CMK (cell line): ENCODE measurements at regions not wholly inside any gene's neighbourhood (a gene's known extent, or its start where the extent isn't known, plus 50 kb on each side); places are given as distances from the start of the nearest gene placed in this dataset.
"Not testable (repeated sequence)": the region's sequence is repeated elsewhere in the genome, so short reads cannot be mapped to it uniquely, and the experiment has no call there.

Experiments used
- DNase-seq: peaks from one replicate; pipeline ENCODE4 v3.0.0-alpha.2; 2010; ENCODE audit warnings: low read depth

GRCh38 chr4:32589853-32590252 is 1869.7 kb downstream of the PCDH7 start:
- no peak for DNase-seq

GRCh38 chr4:32597354-32597753 is 1877.2 kb downstream of the PCDH7 start:
- DNase-seq: no peak

- no peak for DNase-seq
Measured at GRCh38 chr4:32601848-32602247, 1881.7 kb downstream of the PCDH7 start.

- no peak for DNase-seq
Measured at GRCh38 chr4:32607978-32608377, 1887.8 kb downstream of the PCDH7 start.

GRCh38 chr4:32624943-32625603 is 1904.9 kb downstream of the PCDH7 start:
- no peak for DNase-seq

- DNase-seq: no peak
Measured at GRCh38 chr4:32625687-32626337, 1905.6 kb downstream of the PCDH7 start.

GRCh38 chr4:32631831-32632230 is 1911.7 kb downstream of the PCDH7 start:
- DNase-seq: no peak

- DNase-seq: no peak
Measured at GRCh38 chr4:32633421-32633820, 1913.3 kb downstream of the PCDH7 start.

GRCh38 chr4:32645653-32646052 is 1925.5 kb downstream of the PCDH7 start:
- DNase-seq: no peak

GRCh38 chr4:32658019-32658418 is 1937.8 kb downstream of the PCDH7 start:
- no peak for DNase-seq

GRCh38 chr4:32661229-32661628 is 1941.1 kb downstream of the PCDH7 start:
- no peak for DNase-seq

GRCh38 chr4:32662803-32663202 is 1942.6 kb downstream of the PCDH7 start:
- no peak for DNase-seq

- DNase-seq: no peak
Measured at GRCh38 chr4:32672359-32672758, 1952.2 kb downstream of the PCDH7 start.

GRCh38 chr4:32680946-32681345 is 1960.8 kb downstream of the PCDH7 start:
- no peak for DNase-seq

GRCh38 chr4:32684160-32684559 is 1964.0 kb downstream of the PCDH7 start:
- no peak for DNase-seq

GRCh38 chr4:32686123-32686522 is 1966.0 kb downstream of the PCDH7 start:
- DNase-seq: no peak

- no peak for DNase-seq
Measured at GRCh38 chr4:32689518-32689917, 1969.3 kb downstream of the PCDH7 start.

GRCh38 chr4:32697281-32697814 is 1977.2 kb downstream of the PCDH7 start:
- no peak for DNase-seq

GRCh38 chr4:32700838-32701237 is 1980.7 kb downstream of the PCDH7 start:
- DNase-seq: no peak

GRCh38 chr4:32706893-32707292 is 1986.7 kb downstream of the PCDH7 start:
- DNase-seq: no peak

- DNase-seq: not testable (repeated sequence)
Measured at GRCh38 chr4:32716090-32716620, 1996.0 kb downstream of the PCDH7 start.

GRCh38 chr4:32735856-32736590 is 2015.9 kb downstream of the PCDH7 start:
- no peak for DNase-seq

- DNase-seq: no peak
Measured at GRCh38 chr4:32744211-32744610, 2024.0 kb downstream of the PCDH7 start.
